ENCODE measurements at regions not wholly inside any gene's neighbourhood (a gene's known extent, or its start where the extent isn't known, plus 50 kb on each side); places are given as distances from the start of the nearest gene placed in this dataset.

DNA sequence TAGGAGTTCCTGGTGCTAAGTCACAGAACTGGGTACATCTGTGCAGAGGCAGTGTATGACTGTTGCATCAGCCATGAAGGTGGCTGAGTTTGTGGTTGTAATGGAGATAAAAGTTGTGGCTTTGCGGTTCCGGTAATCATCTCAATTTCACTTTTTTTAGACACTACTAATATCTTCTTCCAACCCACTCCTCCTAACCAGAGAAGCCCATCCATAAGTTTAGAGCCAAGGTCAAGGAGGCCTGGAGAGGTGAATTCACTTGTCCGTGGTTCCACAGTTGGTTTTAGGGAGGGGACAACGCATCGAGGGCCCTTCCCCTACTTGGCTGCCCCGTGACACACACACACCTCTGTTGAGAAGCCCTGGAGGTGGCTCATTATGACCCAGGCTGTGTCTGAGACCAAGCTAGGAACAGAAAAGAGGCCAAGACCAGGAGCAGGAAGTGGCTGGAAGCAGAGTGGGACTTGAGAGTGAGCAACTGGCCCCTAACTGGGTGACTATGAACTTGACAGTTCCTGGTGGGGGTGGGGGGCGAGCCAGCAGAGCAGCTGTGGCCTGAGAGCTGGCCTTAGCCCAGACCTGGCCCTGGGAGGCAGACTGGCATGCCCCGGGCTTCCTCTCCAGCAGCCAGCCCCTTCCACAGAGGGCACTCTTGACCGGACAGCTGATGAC lies 66.8 kb upstream of the COL13A1 start:
- TF ChIP-seq EZH2phosphoT487 (IDR thresholded peaks at IDR 0.05; ENCODE audit: low read depth) = no peak
- TF ChIP-seq, protein P1, sequence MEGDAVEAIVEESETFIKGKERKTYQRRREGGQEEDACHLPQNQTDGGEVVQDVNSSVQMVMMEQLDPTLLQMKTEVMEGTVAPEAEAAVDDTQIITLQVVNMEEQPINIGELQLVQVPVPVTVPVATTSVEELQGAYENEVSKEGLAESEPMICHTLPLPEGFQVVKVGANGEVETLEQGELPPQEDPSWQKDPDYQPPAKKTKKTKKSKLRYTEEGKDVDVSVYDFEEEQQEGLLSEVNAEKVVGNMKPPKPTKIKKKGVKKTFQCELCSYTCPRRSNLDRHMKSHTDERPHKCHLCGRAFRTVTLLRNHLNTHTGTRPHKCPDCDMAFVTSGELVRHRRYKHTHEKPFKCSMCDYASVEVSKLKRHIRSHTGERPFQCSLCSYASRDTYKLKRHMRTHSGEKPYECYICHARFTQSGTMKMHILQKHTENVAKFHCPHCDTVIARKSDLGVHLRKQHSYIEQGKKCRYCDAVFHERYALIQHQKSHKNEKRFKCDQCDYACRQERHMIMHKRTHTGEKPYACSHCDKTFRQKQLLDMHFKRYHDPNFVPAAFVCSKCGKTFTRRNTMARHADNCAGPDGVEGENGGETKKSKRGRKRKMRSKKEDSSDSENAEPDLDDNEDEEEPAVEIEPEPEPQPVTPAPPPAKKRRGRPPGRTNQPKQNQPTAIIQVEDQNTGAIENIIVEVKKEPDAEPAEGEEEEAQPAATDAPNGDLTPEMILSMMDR (IDR thresholded peaks at IDR 0.05; ENCODE audit: low read depth, low read length) = no peak
